ENCODE measurements at regions not wholly inside any gene's neighbourhood (a gene's known extent, or its start where the extent isn't known, plus 50 kb on each side); places are given as distances from the start of the nearest gene placed in this dataset.

GRCh38 chr17:33401249-33401648, 108.2 kb upstream of the ASIC2 start:
- WGBS, 2 experiments, result 87 to 94% methylated on average over 2 of the region's 2 CpGs

GRCh38 chr17:33403194-33403593, 110.1 kb upstream of the ASIC2 start:
- Histone ChIP-seq H3K27me3 (ENCODE audit: control insufficient read depth, insufficient read depth, low read length, poor library complexity, severe bottlenecking) (no peaks in the 10 kb centered on the region), H3K9me3 (ENCODE audit: control insufficient read depth, low read length) (no peaks in the 10 kb centered on the region), H3K36me3 (ENCODE audit: control insufficient read depth, insufficient read depth, low read length) (no peaks in the 10 kb centered on the region), H3K4me1 (ENCODE audit: control insufficient read depth, insufficient read depth, low read length) (peaks cover 4% of the 10 kb centered on the region), H3K4me3 (ENCODE audit: insufficient read depth, low read depth, low read length) (no peak overlapping the region), H3K27ac (ENCODE audit: insufficient read depth, low read depth, low read length, poor library complexity, severe bottlenecking) (no peak overlapping the region)

More at GRCh38 chr17:33401249-33401648, 108.2 kb upstream of the ASIC2 start:
- Histone ChIP-seq H3K36me3 (ENCODE audit: control insufficient read depth, insufficient read depth, low read length) (no peaks in the 10 kb centered on the region), H3K9me3 (ENCODE audit: control insufficient read depth, low read length) (no peaks in the 10 kb centered on the region), H3K4me3 (ENCODE audit: insufficient read depth, low read depth, low read length) (no peak overlapping the region), H3K4me1 (ENCODE audit: control insufficient read depth, insufficient read depth, low read length) (peaks cover 4% of the 10 kb centered on the region), H3K27me3 (ENCODE audit: control insufficient read depth, insufficient read depth, low read length, poor library complexity, severe bottlenecking) (no peaks in the 10 kb centered on the region), H3K27ac (ENCODE audit: insufficient read depth, low read depth, low read length, poor library complexity, severe bottlenecking) (no peak overlapping the region)

GRCh38 chr17:33404070-33404819, 111.2 kb upstream of the ASIC2 start:
- H3K9me3 ChIP-seq (ENCODE audit: control insufficient read depth, low read length), result no peaks in the 10 kb centered on the region
- H3K4me1 ChIP-seq (ENCODE audit: control insufficient read depth, insufficient read depth, low read length), result peaks cover 4% of the 10 kb centered on the region
- H3K27me3 ChIP-seq (ENCODE audit: control insufficient read depth, insufficient read depth, low read length, poor library complexity, severe bottlenecking), result no peaks in the 10 kb centered on the region
- no peaks in the 10 kb centered on the region for H3K36me3 ChIP-seq (ENCODE audit: control insufficient read depth, insufficient read depth, low read length)
- 91 to 97% methylated on average over 4 of the region's 4 CpGs for WGBS, 2 experiments
- no peak overlapping the region for H3K27ac ChIP-seq (ENCODE audit: insufficient read depth, low read depth, low read length, poor library complexity, severe bottlenecking)
- H3K4me3 ChIP-seq (ENCODE audit: insufficient read depth, low read depth, low read length), result no peak overlapping the region

GRCh38 chr17:33416131-33416530, 123.0 kb upstream of the ASIC2 start:
- no peaks in the 10 kb centered on the region for H3K4me1 ChIP-seq (ENCODE audit: control insufficient read depth, insufficient read depth, low read length)
- H3K27me3 ChIP-seq (ENCODE audit: control insufficient read depth, insufficient read depth, low read length, poor library complexity, severe bottlenecking), result no peaks in the 10 kb centered on the region
- no peak overlapping the region for H3K27ac ChIP-seq (ENCODE audit: insufficient read depth, low read depth, low read length, poor library complexity, severe bottlenecking)
- H3K36me3 ChIP-seq (ENCODE audit: control insufficient read depth, insufficient read depth, low read length), result no peaks in the 10 kb centered on the region
- H3K4me3 ChIP-seq (ENCODE audit: insufficient read depth, low read depth, low read length), result no peak overlapping the region
- WGBS, 2 experiments, result 89 to 92% methylated on average over 2 of the region's 2 CpGs
- H3K9me3 ChIP-seq (ENCODE audit: control insufficient read depth, low read length), result no peaks in the 10 kb centered on the region

- no peaks in the 10 kb centered on the region for H3K4me1 ChIP-seq (ENCODE audit: control insufficient read depth, insufficient read depth, low read length)
- H3K9me3 ChIP-seq (ENCODE audit: control insufficient read depth, low read length), result no peaks in the 10 kb centered on the region
- no peaks in the 10 kb centered on the region for H3K36me3 ChIP-seq (ENCODE audit: control insufficient read depth, insufficient read depth, low read length)
- H3K27me3 ChIP-seq (ENCODE audit: control insufficient read depth, insufficient read depth, low read length, poor library complexity, severe bottlenecking), result no peaks in the 10 kb centered on the region
- no peak overlapping the region for H3K4me3 ChIP-seq (ENCODE audit: insufficient read depth, low read depth, low read length)
- H3K27ac ChIP-seq (ENCODE audit: insufficient read depth, low read depth, low read length, poor library complexity, severe bottlenecking), result no peak overlapping the region
- WGBS, 2 experiments, result 92 to 93% methylated on average over 3 of the region's 3 CpGs
Observed at GRCh38 chr17:33421933-33422332, 128.8 kb upstream of the ASIC2 start.

GRCh38 chr17:33433581-33433980, 140.5 kb upstream of the ASIC2 start:
- Histone ChIP-seq H3K9me3 (ENCODE audit: control insufficient read depth, low read length) (no peaks in the 10 kb centered on the region), H3K27me3 (ENCODE audit: control insufficient read depth, insufficient read depth, low read length, poor library complexity, severe bottlenecking) (no peaks in the 10 kb centered on the region), H3K27ac (ENCODE audit: insufficient read depth, low read depth, low read length, poor library complexity, severe bottlenecking) (no peak overlapping the region), H3K4me1 (ENCODE audit: control insufficient read depth, insufficient read depth, low read length) (no peaks in the 10 kb centered on the region), H3K4me3 (ENCODE audit: insufficient read depth, low read depth, low read length) (no peak overlapping the region), H3K36me3 (ENCODE audit: control insufficient read depth, insufficient read depth, low read length) (no peaks in the 10 kb centered on the region)
- WGBS, 2 experiments, result 77 to 92% methylated on average over 6 of the region's 6 CpGs

- Histone ChIP-seq H3K9me3 (ENCODE audit: control insufficient read depth, low read length) (no peaks in the 10 kb centered on the region), H3K27ac (ENCODE audit: insufficient read depth, low read depth, low read length, poor library complexity, severe bottlenecking) (no peak overlapping the region), H3K36me3 (ENCODE audit: control insufficient read depth, insufficient read depth, low read length) (no peaks in the 10 kb centered on the region)
Observed at GRCh38 chr17:33434841-33435240, 141.7 kb upstream of the ASIC2 start.

GRCh38 chr17:33435721-33436301, 142.7 kb upstream of the ASIC2 start:
- WGBS, 2 experiments, result 90 to 96% methylated on average over 2 of the region's 2 CpGs
- no peak overlapping the region for H3K4me3 ChIP-seq (ENCODE audit: insufficient read depth, low read depth, low read length)
- no peaks in the 10 kb centered on the region for H3K36me3 ChIP-seq (ENCODE audit: control insufficient read depth, insufficient read depth, low read length)
- no peaks in the 10 kb centered on the region for H3K4me1 ChIP-seq (ENCODE audit: control insufficient read depth, insufficient read depth, low read length)
- no peaks in the 10 kb centered on the region for H3K27me3 ChIP-seq (ENCODE audit: control insufficient read depth, insufficient read depth, low read length, poor library complexity, severe bottlenecking)
- no peak overlapping the region for H3K27ac ChIP-seq (ENCODE audit: insufficient read depth, low read depth, low read length, poor library complexity, severe bottlenecking)
- H3K9me3 ChIP-seq (ENCODE audit: control insufficient read depth, low read length), result no peaks in the 10 kb centered on the region

More at GRCh38 chr17:33434841-33435240, 141.7 kb upstream of the ASIC2 start:
- Histone ChIP-seq H3K27me3 (ENCODE audit: control insufficient read depth, insufficient read depth, low read length, poor library complexity, severe bottlenecking) (no peaks in the 10 kb centered on the region), H3K4me1 (ENCODE audit: control insufficient read depth, insufficient read depth, low read length) (no peaks in the 10 kb centered on the region), H3K4me3 (ENCODE audit: insufficient read depth, low read depth, low read length) (no peak overlapping the region)

GRCh38 chr17:33436321-33436720, 143.2 kb upstream of the ASIC2 start:
- 94 to 97% methylated on average over 2 to 3 of the region's 3 CpGs for WGBS, 2 experiments
- no peak overlapping the region for H3K4me3 ChIP-seq (ENCODE audit: insufficient read depth, low read depth, low read length)

GRCh38 chr17:33438139-33438538, 145.0 kb upstream of the ASIC2 start:
- peaks cover 4% of the 10 kb centered on the region for H3K9me3 ChIP-seq (ENCODE audit: control insufficient read depth, low read length)
- WGBS, 2 experiments, result 83 to 86% methylated on average over 1 to 2 of the region's 2 CpGs
- H3K4me3 ChIP-seq (ENCODE audit: insufficient read depth, low read depth, low read length), result no peak overlapping the region
- H3K27ac ChIP-seq (ENCODE audit: insufficient read depth, low read depth, low read length, poor library complexity, severe bottlenecking), result no peak overlapping the region
- H3K27me3 ChIP-seq (ENCODE audit: control insufficient read depth, insufficient read depth, low read length, poor library complexity, severe bottlenecking), result no peaks in the 10 kb centered on the region
- H3K36me3 ChIP-seq (ENCODE audit: control insufficient read depth, insufficient read depth, low read length), result no peaks in the 10 kb centered on the region
- no peaks in the 10 kb centered on the region for H3K4me1 ChIP-seq (ENCODE audit: control insufficient read depth, insufficient read depth, low read length)

More at GRCh38 chr17:33436321-33436720, 143.2 kb upstream of the ASIC2 start:
- Histone ChIP-seq H3K27ac (ENCODE audit: insufficient read depth, low read depth, low read length, poor library complexity, severe bottlenecking) (no peak overlapping the region), H3K27me3 (ENCODE audit: control insufficient read depth, insufficient read depth, low read length, poor library complexity, severe bottlenecking) (no peaks in the 10 kb centered on the region), H3K9me3 (ENCODE audit: control insufficient read depth, low read length) (no peaks in the 10 kb centered on the region), H3K36me3 (ENCODE audit: control insufficient read depth, insufficient read depth, low read length) (no peaks in the 10 kb centered on the region), H3K4me1 (ENCODE audit: control insufficient read depth, insufficient read depth, low read length) (no peaks in the 10 kb centered on the region)
